ENCODE measurements at regions not wholly inside any gene's neighbourhood (a gene's known extent, or its start where the extent isn't known, plus 50 kb on each side); places are given as distances from the start of the nearest gene placed in this dataset.

DNA sequence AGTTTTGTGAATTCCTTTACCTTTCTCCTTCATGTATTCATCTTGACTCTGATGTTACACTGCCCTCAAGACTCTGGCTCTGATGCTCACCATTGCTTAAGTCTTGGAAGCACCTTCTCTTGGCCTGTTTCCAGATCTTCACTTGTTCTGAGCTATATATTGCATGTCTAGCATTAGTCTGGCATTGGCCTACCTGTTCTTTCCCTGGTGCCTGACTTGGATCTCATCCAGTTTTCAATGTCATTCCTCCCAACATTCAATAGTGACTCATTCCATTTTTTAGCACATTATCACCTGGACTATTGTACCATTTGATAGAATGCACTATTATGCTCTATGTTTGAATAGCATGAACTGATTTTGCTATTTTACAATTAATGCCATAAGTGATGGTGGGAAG, 127.3 kb upstream of the NYAP2 start:
- Histone ChIP-seq H2BK5ac (ENCODE audit: low read depth, low read length, poor library complexity, severe bottlenecking) (no peak overlapping the region), H2AK5ac (ENCODE audit: low read length, severe bottlenecking) (no peak overlapping the region), H3K36me3 (ENCODE audit: control insufficient read depth in 1 of 2, insufficient read depth in 2 of 2, low read depth in 1 of 2, low read length in 2 of 2) (no peaks in the 10 kb centered on the region), H3K4me3 (ENCODE audit: insufficient read depth in 1 of 2, low read depth in 1 of 2, low read length in 2 of 2) (no peak overlapping the region), H2BK12ac (ENCODE audit: low read length in 2 of 2) (no peak overlapping the region), H3K23ac (ENCODE audit: low read length in 2 of 2) (no peak overlapping the region), H2BK120ac (ENCODE audit: low read depth, low read length) (no peak overlapping the region), H3K9ac (ENCODE audit: low read length) (no peak overlapping the region), H4K8ac (ENCODE audit: low read length) (no peak overlapping the region), H2AFZ (ENCODE audit: low read depth, low read length) (no peak overlapping the region), H3K14ac (ENCODE audit: low read length in 2 of 2) (no peak overlapping the region), H3K4me1 (ENCODE audit: control insufficient read depth, insufficient read depth, low read depth, low read length) (no peaks in the 10 kb centered on the region), H3K9me3 (ENCODE audit: control insufficient read depth, low read length) (peaks cover 4% of the 10 kb centered on the region), H4K91ac (ENCODE audit: low read length) (no peak overlapping the region), H3K4me2 (ENCODE audit: low read length, poor library complexity, severe bottlenecking) (no peak overlapping the region), H3K18ac (ENCODE audit: low read depth in 1 of 2, low read length in 2 of 2) (no peak overlapping the region), H3K27ac (ENCODE audit: low read length, poor library complexity, severe bottlenecking) (no peak overlapping the region), H3K27me3 (ENCODE audit: control insufficient read depth in 1 of 2, insufficient read depth in 1 of 2, low read length in 2 of 2) (no peaks in the 10 kb centered on the region), H3K4ac (ENCODE audit: low read depth in 1 of 2, low read length in 2 of 2) (no peak overlapping the region), H3K79me1 (replicated peaks; ENCODE audit: low read length, poor library complexity, severe bottlenecking) (no peaks in the 10 kb centered on the region), H2BK15ac (ENCODE audit: low read depth, poor library complexity, severe bottlenecking) (no peak overlapping the region)
- DNase-seq = no peak

GRCh38 chr2:225270861-225271260, 128.6 kb upstream of the NYAP2 start:
- Histone ChIP-seq H3K23ac (ENCODE audit: low read length in 2 of 2) (no peak overlapping the region), H3K4me1 (ENCODE audit: control insufficient read depth, insufficient read depth, low read depth, low read length) (no peaks in the 10 kb centered on the region), H4K91ac (ENCODE audit: low read length) (no peak overlapping the region), H3K27ac (ENCODE audit: low read length, poor library complexity, severe bottlenecking) (no peak overlapping the region), H3K4ac (ENCODE audit: low read depth in 1 of 2, low read length in 2 of 2) (no peak overlapping the region), H3K4me3 (ENCODE audit: insufficient read depth in 1 of 2, low read depth in 1 of 2, low read length in 2 of 2) (no peak overlapping the region), H3K9me3 (ENCODE audit: control insufficient read depth, low read length) (peaks cover 3% of the 10 kb centered on the region), H2BK5ac (ENCODE audit: low read depth, low read length, poor library complexity, severe bottlenecking) (no peak overlapping the region), H2BK15ac (ENCODE audit: low read depth, poor library complexity, severe bottlenecking) (no peak overlapping the region), H2BK120ac (ENCODE audit: low read depth, low read length) (no peak overlapping the region), H2AFZ (ENCODE audit: low read depth, low read length) (no peak overlapping the region), H3K27me3 (ENCODE audit: control insufficient read depth in 1 of 2, insufficient read depth in 1 of 2, low read length in 2 of 2) (no peaks in the 10 kb centered on the region), H2AK5ac (ENCODE audit: low read length, severe bottlenecking) (no peak overlapping the region), H3K4me2 (ENCODE audit: low read length, poor library complexity, severe bottlenecking) (no peak overlapping the region), H3K18ac (ENCODE audit: low read depth in 1 of 2, low read length in 2 of 2) (no peak overlapping the region), H3K14ac (ENCODE audit: low read length in 2 of 2) (no peak overlapping the region), H3K36me3 (ENCODE audit: control insufficient read depth in 1 of 2, insufficient read depth in 2 of 2, low read depth in 1 of 2, low read length in 2 of 2) (no peaks in the 10 kb centered on the region), H3K79me1 (replicated peaks; ENCODE audit: low read length, poor library complexity, severe bottlenecking) (no peaks in the 10 kb centered on the region), H3K9ac (ENCODE audit: low read length) (no peak overlapping the region), H4K8ac (ENCODE audit: low read length) (no peak overlapping the region), H2BK12ac (ENCODE audit: low read length in 2 of 2) (no peak overlapping the region)
- WGBS = 65% methylated on average over 2 of the region's 2 CpGs
- peak; percentile 72 for DNase-seq

DNA sequence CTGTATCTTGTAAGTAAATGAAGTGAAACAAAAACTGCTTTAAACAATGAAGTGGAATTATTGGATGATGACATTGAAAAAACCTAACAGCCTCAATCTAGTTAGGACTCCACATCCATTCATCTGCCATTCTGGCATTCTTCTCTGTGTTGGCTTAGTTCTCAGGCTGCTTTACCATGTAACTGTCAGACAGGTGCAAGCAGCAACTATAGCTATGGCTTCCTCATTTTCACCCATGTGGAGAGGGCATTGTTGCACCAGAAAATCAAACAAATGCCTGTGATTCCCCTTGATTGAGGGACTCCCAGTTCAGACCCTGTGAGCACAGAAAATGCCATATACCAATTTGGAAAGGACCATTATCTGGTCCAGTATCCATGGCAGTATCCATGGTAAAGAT, 129.5 kb upstream of the NYAP2 start:
- Histone ChIP-seq H3K36me3 (ENCODE audit: control insufficient read depth in 1 of 2, insufficient read depth in 2 of 2, low read depth in 1 of 2, low read length in 2 of 2) (no peaks in the 10 kb centered on the region), H3K9ac (ENCODE audit: low read length) (no peak overlapping the region), H3K23ac (ENCODE audit: low read length in 2 of 2) (no peak overlapping the region), H4K8ac (ENCODE audit: low read length) (no peak overlapping the region), H2BK15ac (ENCODE audit: low read depth, poor library complexity, severe bottlenecking) (no peak overlapping the region), H3K27ac (ENCODE audit: low read length, poor library complexity, severe bottlenecking) (no peak overlapping the region), H3K27me3 (ENCODE audit: control insufficient read depth in 1 of 2, insufficient read depth in 1 of 2, low read length in 2 of 2) (no peaks in the 10 kb centered on the region), H3K4me2 (ENCODE audit: low read length, poor library complexity, severe bottlenecking) (no peak overlapping the region), H3K4ac (ENCODE audit: low read depth in 1 of 2, low read length in 2 of 2) (no peak overlapping the region), H2BK12ac (ENCODE audit: low read length in 2 of 2) (no peak overlapping the region), H2BK5ac (ENCODE audit: low read depth, low read length, poor library complexity, severe bottlenecking) (no peak overlapping the region), H3K4me1 (ENCODE audit: control insufficient read depth, insufficient read depth, low read depth, low read length) (no peaks in the 10 kb centered on the region), H3K14ac (ENCODE audit: low read length in 2 of 2) (no peak overlapping the region), H2AK5ac (ENCODE audit: low read length, severe bottlenecking) (no peak overlapping the region), H3K4me3 (ENCODE audit: insufficient read depth in 1 of 2, low read depth in 1 of 2, low read length in 2 of 2) (no peak overlapping the region), H3K18ac (ENCODE audit: low read depth in 1 of 2, low read length in 2 of 2) (no peak overlapping the region), H4K91ac (ENCODE audit: low read length) (no peak overlapping the region), H2AFZ (ENCODE audit: low read depth, low read length) (no peak overlapping the region), H2BK120ac (ENCODE audit: low read depth, low read length) (no peak overlapping the region), H3K9me3 (ENCODE audit: control insufficient read depth, low read length) (no peaks in the 10 kb centered on the region), H3K79me1 (replicated peaks; ENCODE audit: low read length, poor library complexity, severe bottlenecking) (no peaks in the 10 kb centered on the region)
- DNase-seq = no peak

GRCh38 chr2:225254363-225254762, 145.1 kb upstream of the NYAP2 start:
- peaks cover 10% of the 10 kb centered on the region for H3K9me3 ChIP-seq (ENCODE audit: control insufficient read depth, low read length)
- 92% methylated on average over 2 of the region's 3 CpGs for WGBS
- DNase-seq = no peak

More at GRCh38 chr2:225254363-225254762, 145.1 kb upstream of the NYAP2 start:
- H3K4ac ChIP-seq (ENCODE audit: low read depth in 1 of 2, low read length in 2 of 2) = no peak overlapping the region
- H4K91ac ChIP-seq (ENCODE audit: low read length) = no peak overlapping the region
- H4K8ac ChIP-seq (ENCODE audit: low read length) = no peak overlapping the region
- H2BK120ac ChIP-seq (ENCODE audit: low read depth, low read length) = no peak overlapping the region
- no peak overlapping the region for H2AFZ ChIP-seq (ENCODE audit: low read depth, low read length)
- no peak overlapping the region for H3K4me3 ChIP-seq (ENCODE audit: insufficient read depth in 1 of 2, low read depth in 1 of 2, low read length in 2 of 2)
- H3K27ac ChIP-seq (ENCODE audit: low read length, poor library complexity, severe bottlenecking) = no peak overlapping the region
- no peaks in the 10 kb centered on the region for H3K4me1 ChIP-seq (ENCODE audit: control insufficient read depth, insufficient read depth, low read depth, low read length)
- H3K18ac ChIP-seq (ENCODE audit: low read depth in 1 of 2, low read length in 2 of 2) = no peak overlapping the region
- no peaks in the 10 kb centered on the region for H3K36me3 ChIP-seq (ENCODE audit: control insufficient read depth in 1 of 2, insufficient read depth in 2 of 2, low read depth in 1 of 2, low read length in 2 of 2)
- H3K14ac ChIP-seq (ENCODE audit: low read length in 2 of 2) = no peak overlapping the region
- H3K27me3 ChIP-seq (ENCODE audit: control insufficient read depth in 1 of 2, insufficient read depth in 1 of 2, low read length in 2 of 2) = no peaks in the 10 kb centered on the region
- no peaks in the 10 kb centered on the region for H3K79me1 ChIP-seq (replicated peaks; ENCODE audit: low read length, poor library complexity, severe bottlenecking)
- no peak overlapping the region for H2BK5ac ChIP-seq (ENCODE audit: low read depth, low read length, poor library complexity, severe bottlenecking)
- H2BK12ac ChIP-seq (ENCODE audit: low read length in 2 of 2) = no peak overlapping the region
- H3K23ac ChIP-seq (ENCODE audit: low read length in 2 of 2) = no peak overlapping the region
- no peak overlapping the region for H2AK5ac ChIP-seq (ENCODE audit: low read length, severe bottlenecking)
- H3K9ac ChIP-seq (ENCODE audit: low read length) = no peak overlapping the region
- H2BK15ac ChIP-seq (ENCODE audit: low read depth, poor library complexity, severe bottlenecking) = no peak overlapping the region
- no peak overlapping the region for H3K4me2 ChIP-seq (ENCODE audit: low read length, poor library complexity, severe bottlenecking)

All from mesenchymal stem cell (in vitro differentiated cells and primary cell).